Endothelial cell of umbilical vein (primary cell): ENCODE measurements at regions not wholly inside any gene's neighbourhood (a gene's known extent, or its start where the extent isn't known, plus 50 kb on each side); places are given as distances from the start of the nearest gene placed in this dataset.

Experiments
- BruUV-seq: library from RNA; stranded (reverse); fragments of 400-500 nt; replicated peaks from 2 replicates; lab custom pipeline; 2021; lab: Mats Ljungman, UMichigan
- CTCF ChIA-PET: fragments of 300-600, 350-600 bp; sonication (Branson Sonifier 250); formaldehyde crosslinking; loops from one replicate; lab custom pipeline; 2021; ENCODE audit warnings: antibody characterized with exemption, inconsistent platforms; lab: Charles Lee
- POLR2A ChIA-PET: fragments of 300-600, 350-600 bp; sonication (Branson Sonifier 250); formaldehyde crosslinking; loops from one replicate; lab custom pipeline; 2021; ENCODE audit warnings: antibody characterized with exemption, inconsistent platforms; lab: Charles Lee
- DNase-seq: peaks from one replicate; pipeline ENCODE4 v3.0.0-alpha.2; 2011; ENCODE audit warnings: low read depth, low spot score
- FAIRE-seq: peaks from 2 replicates; lab custom pipeline; 2011; peaks lifted over from hg19 to GRCh38; lab: Jason Lieb, UNC
- H2AFZ ChIP-seq: 2 replicates; pipeline ENCODE4 v1.6.0; 2012; ENCODE audit warnings: low read depth, low read length, control low read depth, inconsistent platforms
- H3K27ac ChIP-seq: 2 replicates; pipeline ENCODE4 v1.5.1; 2011; ENCODE audit warnings: low read depth, mild to moderate bottlenecking, control low read depth, low read length, moderate library complexity; ENCODE audit not compliant: insufficient read depth
- H3K27me3 ChIP-seq, 2 experiments: 2 replicates each; pipeline versions ENCODE4 v1.6.0 to v1.6.1; 2011; ENCODE audit warnings: low read length in 2 of 2, mixed read lengths in 1 of 2; ENCODE audit not compliant: control insufficient read depth in 2 of 2, insufficient read depth in 2 of 2
- H3K36me3 ChIP-seq, 2 experiments: 2 replicates in 1 of 2; 3 replicates in 1 of 2; pipeline ENCODE4 v1.5.1; 2011; ENCODE audit warnings: low read length in 2 of 2, mild to moderate bottlenecking in 1 of 2, moderate library complexity in 1 of 2; ENCODE audit not compliant: control insufficient read depth in 2 of 2, insufficient read depth in 2 of 2; ENCODE audit errors: extremely low read depth in 1 of 2
- H3K4me1 ChIP-seq: 3 replicates; pipeline ENCODE4 v1.5.1; 2011; ENCODE audit warnings: mild to moderate bottlenecking, low read length; ENCODE audit not compliant: control insufficient read depth, insufficient read depth; ENCODE audit errors: extremely low read depth
- H3K4me2 ChIP-seq: 2 replicates; pipeline ENCODE4 v1.6.1; 2011; ENCODE audit warnings: low read length, control low read depth, mixed read lengths; ENCODE audit not compliant: insufficient read depth
- H3K4me3 ChIP-seq, 3 experiments: fragments of 200-600 bp in 1 of 3; sonication (generic), shearing (Covaris generic) in 1 of 3; replicated peaks in 1 of 3; 2 replicates each; pipeline ENCODE4 v1.5.1; 2011 to 2016; ENCODE audit warnings: control low read depth in 3 of 3, low read length in 3 of 3, mild to moderate bottlenecking in 2 of 3, inconsistent platforms in 1 of 3, low read depth in 1 of 3, moderate library complexity in 1 of 3; ENCODE audit not compliant: insufficient read depth in 1 of 3
- H3K79me2 ChIP-seq: 2 replicates; pipeline ENCODE4 v1.6.0; 2012; ENCODE audit warnings: low read length, inconsistent platforms; ENCODE audit not compliant: control insufficient read depth, insufficient read depth
- H3K9ac ChIP-seq: replicated peaks from 2 replicates; pipeline ENCODE3; 2011; ENCODE audit warnings: low read length, control low read depth; ENCODE audit not compliant: insufficient read depth; ENCODE audit errors: extremely low read depth
- H3K9me1 ChIP-seq: replicated peaks from 3 replicates; pipeline ENCODE4 v1.6.0; 2011; ENCODE audit warnings: mild to moderate bottlenecking, low read length; ENCODE audit not compliant: control insufficient read depth, insufficient read depth; ENCODE audit errors: extremely low read depth
- H3K9me3 ChIP-seq: replicated peaks from 2 replicates; pipeline ENCODE4 v1.5.1; 2012; ENCODE audit warnings: low read length, inconsistent platforms; ENCODE audit not compliant: control insufficient read depth, insufficient read depth
- H4K20me1 ChIP-seq: replicated peaks from 2 replicates; pipeline ENCODE3; 2011; ENCODE audit warnings: mild to moderate bottlenecking, low read length; ENCODE audit not compliant: control insufficient read depth, insufficient read depth; ENCODE audit errors: extremely low read depth
- EZH2 ChIP-seq: IDR thresholded peaks from 2 replicates; pipeline ENCODE4 v1.6.1; 2012; ENCODE audit warnings: borderline replicate concordance, low read depth, mild to moderate bottlenecking, moderate library complexity, low read length, inconsistent platforms; ENCODE audit not compliant: severe bottlenecking
- FOS ChIP-seq: IDR thresholded peaks from 2 replicates; pipeline ENCODE4 v1.6.1; 2011; ENCODE audit warnings: mild to moderate bottlenecking, low read length, moderate library complexity, borderline replicate concordance; ENCODE audit not compliant: insufficient read depth
- GATA2 ChIP-seq: IDR thresholded peaks from 2 replicates; pipeline ENCODE4 v1.7.0; 2011; ENCODE audit warnings: low read depth, mild to moderate bottlenecking, moderate library complexity, mixed read lengths, low read length; ENCODE audit not compliant: insufficient read length, insufficient read depth
- JUN ChIP-seq: IDR thresholded peaks from 2 replicates; pipeline ENCODE4 v1.6.1; 2011; ENCODE audit warnings: borderline replicate concordance, low read depth; ENCODE audit not compliant: insufficient read length, insufficient read depth
- MYC ChIP-seq: IDR thresholded peaks from one replicate; pipeline ENCODE4 v1.6.1; 2011; ENCODE audit warnings: mild to moderate bottlenecking, low read depth, low read length
- POLR2AphosphoS5 ChIP-seq: IDR thresholded peaks from 2 replicates; pipeline ENCODE4 v1.6.1; 2012; ENCODE audit warnings: low read depth, mild to moderate bottlenecking, control low read depth, low read length, moderate library complexity; ENCODE audit not compliant: insufficient read depth
- dilution Hi-C: fragments of 300-500 bp; cut with MboI; formaldehyde crosslinking; loops from one replicate; pipeline ENCODE4 v1.15.0; 2019; ENCODE audit warnings: low sequenced_read_pairs; ENCODE audit not compliant: extremely low pct_ligation_motif_present
- intact Hi-C: fragments of 100-400 bp; cut with micrococcal nuclease; formaldehyde crosslinking; loops from one replicate; pipeline ENCODE4 v1.10.0; 2022
- TF ChIP-seq, protein P1 (sequence below), 2 donors: IDR thresholded peaks; 1 replicate in 1 of 2; 2 replicates in 1 of 2; pipeline ENCODE4 v1.5.1; 2011; ENCODE audit warnings: low read length in 2 of 2, mild to moderate bottlenecking in 2 of 2, moderate library complexity in 2 of 2, control low read depth in 1 of 2, inconsistent platforms in 1 of 2, low read depth in 1 of 2; ENCODE audit not compliant: insufficient read depth in 1 of 2; ENCODE audit errors: extremely low read depth in 1 of 2

DNA sequence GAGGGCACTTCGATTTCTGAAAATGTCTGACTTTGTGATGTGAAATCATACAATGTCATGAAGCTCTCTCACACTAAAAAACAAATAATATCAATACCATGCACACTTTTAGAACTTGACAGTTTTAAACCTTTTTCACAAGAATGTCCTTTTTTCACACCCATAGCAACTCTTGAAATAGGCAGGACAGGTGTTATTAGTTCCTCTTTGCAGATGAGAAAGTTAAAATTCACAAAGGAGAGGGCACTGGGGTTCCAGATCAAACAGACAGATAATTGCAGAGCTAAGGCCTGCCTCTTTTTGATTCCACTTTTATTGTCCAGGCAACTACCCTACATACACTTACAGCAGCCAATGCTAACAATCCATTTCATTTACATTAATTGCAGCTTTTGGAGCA, 142.8 kb downstream of the KLF12 start:
- H3K9me1 ChIP-seq = no peaks in the 10 kb centered on the region
- peaks cover 4% of the 10 kb centered on the region for H4K20me1 ChIP-seq
- no peaks in the 10 kb centered on the region for H3K4me1 ChIP-seq
- no peak overlapping the region for H3K27ac ChIP-seq
- H3K9me3 ChIP-seq = no peaks in the 10 kb centered on the region
- H3K9ac ChIP-seq = no peak overlapping the region
- FAIRE-seq (no peak), DNase-seq (no peak)
- peaks cover 2% of the 10 kb centered on the region for H3K79me2 ChIP-seq
- dilution Hi-C loops (no loop called here), intact Hi-C loops (no loop called here)
- no peak overlapping the region for H2AFZ ChIP-seq
- no TSS peak for BruUV-seq
- ChIA-PET POLR2A (no interaction called here), CTCF (interaction anchor here (1.2 to 1.7 kb wide), 3 partner anchors 20 to 296 kb away, joined by 3 to 4 read pairs (median 4); no protein-coding TSS in a partner anchor)
- H3K36me3 ChIP-seq = peaks cover 0 to 2% of the 10 kb centered on the region in 2 experiments
- H3K4me3 ChIP-seq = no peak overlapping the region
- H3K27me3 ChIP-seq = no peaks in the 10 kb centered on the region
- H3K4me2 ChIP-seq = no peak overlapping the region
- TF ChIP-seq JUN (no peak), MYC (no peak), GATA2 (no peak)

DNA sequence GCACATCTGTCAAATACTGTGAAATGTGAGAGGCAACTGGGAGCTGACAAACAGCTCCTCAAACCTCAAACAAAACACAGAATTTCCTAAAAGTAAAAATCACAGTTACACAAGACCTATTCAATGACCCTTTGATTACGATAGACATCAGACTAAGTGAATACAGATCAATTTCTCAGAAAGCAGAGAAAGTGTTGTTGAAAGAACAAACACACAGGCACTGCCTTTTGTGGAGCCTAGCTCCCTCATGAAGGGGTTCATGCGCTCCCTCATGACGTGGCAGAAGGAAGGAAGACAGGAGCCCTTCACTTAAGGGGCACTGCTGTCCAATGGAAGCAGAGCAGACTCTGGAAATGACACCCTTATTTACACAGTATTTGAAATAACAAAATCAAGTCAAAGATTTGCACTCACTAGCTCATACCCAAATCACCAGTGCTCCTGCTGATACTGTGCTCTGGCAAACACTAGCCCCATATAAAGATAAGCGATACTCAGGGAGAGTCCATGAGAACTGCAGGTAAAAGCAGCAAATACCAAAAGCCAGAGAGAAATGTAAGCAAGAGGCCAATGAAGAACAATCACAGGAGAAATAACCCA, 144.9 kb downstream of the KLF12 start:
- Histone ChIP-seq H3K27me3 (no peaks in the 10 kb centered on the region), H3K4me1 (no peaks in the 10 kb centered on the region), H4K20me1 (peaks cover 4% of the 10 kb centered on the region), H3K9me1 (no peaks in the 10 kb centered on the region), H3K4me2 (no peak overlapping the region), H3K36me3 (peaks cover 0 to 2% of the 10 kb centered on the region in 2 experiments), H3K79me2 (peaks cover 2% of the 10 kb centered on the region), H3K9ac (no peak overlapping the region), H3K27ac (no peak overlapping the region), H3K9me3 (no peaks in the 10 kb centered on the region), H2AFZ (no peak overlapping the region), H3K4me3 (no peak overlapping the region)
- DNase-seq = no peak
- intact Hi-C loops (no loop called here), dilution Hi-C loops (no loop called here)
- POLR2A ChIA-PET = no interaction called here
- TF ChIP-seq EZH2 (no peak), POLR2AphosphoS5 (no peak), FOS (no peak), JUN (no peak), MYC (no peak)
- TF ChIP-seq, protein P1, sequence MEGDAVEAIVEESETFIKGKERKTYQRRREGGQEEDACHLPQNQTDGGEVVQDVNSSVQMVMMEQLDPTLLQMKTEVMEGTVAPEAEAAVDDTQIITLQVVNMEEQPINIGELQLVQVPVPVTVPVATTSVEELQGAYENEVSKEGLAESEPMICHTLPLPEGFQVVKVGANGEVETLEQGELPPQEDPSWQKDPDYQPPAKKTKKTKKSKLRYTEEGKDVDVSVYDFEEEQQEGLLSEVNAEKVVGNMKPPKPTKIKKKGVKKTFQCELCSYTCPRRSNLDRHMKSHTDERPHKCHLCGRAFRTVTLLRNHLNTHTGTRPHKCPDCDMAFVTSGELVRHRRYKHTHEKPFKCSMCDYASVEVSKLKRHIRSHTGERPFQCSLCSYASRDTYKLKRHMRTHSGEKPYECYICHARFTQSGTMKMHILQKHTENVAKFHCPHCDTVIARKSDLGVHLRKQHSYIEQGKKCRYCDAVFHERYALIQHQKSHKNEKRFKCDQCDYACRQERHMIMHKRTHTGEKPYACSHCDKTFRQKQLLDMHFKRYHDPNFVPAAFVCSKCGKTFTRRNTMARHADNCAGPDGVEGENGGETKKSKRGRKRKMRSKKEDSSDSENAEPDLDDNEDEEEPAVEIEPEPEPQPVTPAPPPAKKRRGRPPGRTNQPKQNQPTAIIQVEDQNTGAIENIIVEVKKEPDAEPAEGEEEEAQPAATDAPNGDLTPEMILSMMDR (IDR thresholded peaks at IDR 0.05; ENCODE audit: extremely low read depth in 1 of 2, insufficient read depth in 1 of 2, low read depth in 1 of 2, low read length in 2 of 2) = no peak
- no TSS peak for BruUV-seq
- CTCF ChIA-PET = interaction anchor here (0.8 kb wide), 1 partner anchor 125 kb away, joined by 3 read pairs; no protein-coding TSS in a partner anchor
- no peak for FAIRE-seq
